ENCODE measurements at regions not wholly inside any gene's neighbourhood (a gene's known extent, or its start where the extent isn't known, plus 50 kb on each side); places are given as distances from the start of the nearest gene placed in this dataset.
"Not testable (repeated sequence)": the region's sequence is repeated elsewhere in the genome, so short reads cannot be mapped to it uniquely, and the experiment has no call there.

GRCh38 chr1:58249737-58250586 lies 296.6 kb downstream of the OMA1 start:
- DNase-seq, result peak; percentile 56

DNA sequence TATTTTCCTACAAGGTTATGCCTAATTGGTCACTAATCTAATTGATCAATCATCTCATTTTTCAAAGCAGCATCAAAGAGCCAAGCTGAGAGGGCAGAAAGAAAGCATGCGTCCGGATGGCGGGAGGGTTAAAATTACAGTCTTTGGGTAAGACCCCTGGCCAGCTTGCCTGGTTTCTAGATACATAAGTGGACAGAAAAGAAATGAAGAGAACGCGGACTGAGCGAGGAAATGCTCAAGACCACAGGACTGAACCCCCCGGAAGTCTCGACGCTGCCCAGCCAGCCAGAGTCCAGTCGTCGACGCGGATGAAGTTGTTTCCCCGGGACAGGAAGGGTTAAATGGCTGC lies 297.2 kb downstream of the OMA1 start:
- no peak for DNase-seq

GRCh38 chr1:58248791-58249190 lies 297.7 kb downstream of the OMA1 start:
- DNase-seq, result no peak

DNA sequence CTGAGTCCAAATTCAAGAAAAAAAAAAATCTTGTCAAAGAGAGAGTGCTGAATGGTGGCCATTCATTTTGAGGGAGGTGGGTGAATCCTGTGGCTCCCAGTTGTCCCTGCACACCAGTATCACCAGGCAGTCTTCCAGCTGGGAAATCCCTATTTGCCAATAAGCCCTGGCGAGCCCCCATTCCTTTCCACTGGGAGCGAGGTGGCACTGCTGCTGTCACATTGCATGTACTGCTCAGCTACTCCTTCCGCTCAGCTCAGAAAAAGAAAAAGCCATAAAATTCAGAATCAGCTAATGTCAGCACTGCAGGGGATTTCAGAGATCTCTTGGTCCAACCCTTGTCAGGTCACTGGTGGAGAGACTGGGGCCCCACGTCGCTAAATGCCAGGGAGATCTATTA lies 298.5 kb downstream of the OMA1 start:
- DNase-seq, result no peak

GRCh38 chr1:58246549-58246948 lies 300.0 kb downstream of the OMA1 start:
- no peak for DNase-seq

DNA sequence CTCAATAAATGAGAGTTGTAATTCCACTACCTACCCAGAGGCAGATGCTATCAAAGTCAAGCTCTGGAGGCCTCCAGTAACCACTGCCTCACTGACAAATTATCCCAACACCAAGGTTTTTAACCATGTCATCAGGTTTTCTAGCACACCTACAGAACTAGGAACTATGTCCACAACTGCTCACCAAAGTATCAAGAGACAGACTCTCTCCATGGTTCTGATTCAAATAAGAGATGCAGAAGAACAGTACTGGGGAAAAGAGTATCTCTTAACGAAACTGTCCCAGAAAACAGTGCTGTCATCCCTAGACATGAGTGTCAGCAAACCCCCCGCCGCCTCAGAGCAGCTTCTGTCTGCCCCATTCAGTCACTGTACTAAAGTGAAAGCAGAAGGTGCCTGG lies 301.7 kb downstream of the OMA1 start:
- no peak for DNase-seq

- DNase-seq, result no peak
Observed at GRCh38 chr1:58238846-58239245, 307.7 kb downstream of the OMA1 start.

DNA sequence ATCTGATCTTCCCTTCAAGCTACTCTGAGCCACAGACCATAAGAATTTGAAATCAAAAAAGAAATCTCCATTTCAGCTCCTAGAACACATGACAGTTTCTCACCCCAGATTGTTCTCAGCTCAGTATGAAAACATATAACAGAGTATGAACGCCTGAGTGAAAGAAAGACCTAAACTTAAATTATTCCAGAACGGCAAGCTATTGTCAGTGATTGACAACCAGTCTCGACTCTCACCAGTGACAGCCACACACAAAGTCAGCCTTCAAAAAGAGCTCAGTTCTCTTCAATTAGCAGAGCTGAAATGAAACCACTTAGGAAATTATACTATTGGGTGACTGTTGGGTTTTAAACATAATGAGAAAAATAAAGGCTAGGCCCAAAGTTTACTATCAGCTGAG lies 312.8 kb downstream of the OMA1 start:
- DNase-seq, result no peak

DNA sequence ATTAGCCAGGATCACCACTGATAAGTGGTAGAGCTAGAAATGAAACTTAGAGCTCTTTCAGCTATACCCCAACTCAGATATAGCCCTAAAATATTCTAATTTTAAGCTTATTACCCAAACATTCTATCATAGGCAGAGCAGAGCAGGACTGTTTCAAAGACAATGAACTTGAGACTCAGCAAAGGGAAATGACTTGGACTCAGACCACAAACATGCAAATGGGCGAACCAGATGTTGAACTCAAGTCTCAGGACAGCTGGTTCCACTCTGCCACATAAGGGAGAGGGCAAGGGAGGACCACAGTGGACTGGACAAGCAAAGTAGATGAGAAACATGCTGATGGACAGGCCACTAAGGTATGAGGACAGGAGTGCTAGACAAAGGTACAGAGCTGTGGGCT lies 315.3 kb downstream of the OMA1 start:
- DNase-seq, result no peak

DNA sequence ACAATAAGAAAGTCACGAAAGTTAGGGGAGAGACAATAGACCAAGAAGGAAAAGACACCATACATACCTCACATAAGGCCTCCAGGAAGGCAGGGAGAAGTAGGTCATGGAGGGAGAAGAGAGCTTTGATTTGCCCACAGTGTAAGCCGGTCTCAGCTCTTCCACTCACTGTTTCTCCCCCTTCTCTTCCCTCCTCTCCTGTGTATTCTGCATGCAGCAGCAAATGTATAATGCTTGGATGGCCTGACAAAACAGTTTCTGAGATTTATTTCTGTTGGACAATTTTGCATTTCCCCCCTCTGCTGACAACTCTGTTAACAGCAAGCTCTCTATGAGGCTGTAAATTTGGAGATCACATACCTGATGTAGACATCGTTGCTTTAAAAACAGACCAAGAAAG lies 318.9 kb downstream of the OMA1 start:
- DNase-seq, result no peak

- no peak for DNase-seq
Observed at GRCh38 chr1:58223522-58223921, 323.0 kb downstream of the OMA1 start.

DNA sequence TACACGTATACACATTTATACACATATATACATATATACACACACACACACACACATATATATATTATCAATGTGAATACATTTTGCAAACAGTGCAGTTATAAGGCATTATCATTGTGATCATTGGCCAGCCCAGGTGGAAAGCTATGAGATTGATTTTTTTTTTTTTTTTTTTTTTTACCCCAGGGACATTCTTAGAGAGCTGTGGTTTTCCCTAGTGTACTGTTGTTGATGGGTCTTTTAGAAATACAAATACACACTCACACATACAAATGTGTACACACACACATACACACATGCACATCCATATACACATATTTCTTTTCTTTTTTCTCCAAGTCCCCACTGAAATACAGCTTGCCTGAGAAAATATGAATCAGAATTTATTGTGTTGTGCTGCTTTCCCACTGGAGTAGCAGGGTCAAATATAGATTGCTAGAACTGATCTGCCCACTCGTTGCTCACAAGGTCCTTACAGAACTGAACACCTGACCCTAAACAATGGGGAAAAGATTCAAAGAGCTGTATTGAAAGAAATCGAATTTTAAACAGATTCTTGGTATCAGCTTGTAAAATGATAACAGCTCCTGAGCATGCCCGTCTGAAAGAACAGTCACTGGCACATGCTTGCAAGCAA lies 325.6 kb downstream of the OMA1 start:
- DNase-seq, result no peak

DNA sequence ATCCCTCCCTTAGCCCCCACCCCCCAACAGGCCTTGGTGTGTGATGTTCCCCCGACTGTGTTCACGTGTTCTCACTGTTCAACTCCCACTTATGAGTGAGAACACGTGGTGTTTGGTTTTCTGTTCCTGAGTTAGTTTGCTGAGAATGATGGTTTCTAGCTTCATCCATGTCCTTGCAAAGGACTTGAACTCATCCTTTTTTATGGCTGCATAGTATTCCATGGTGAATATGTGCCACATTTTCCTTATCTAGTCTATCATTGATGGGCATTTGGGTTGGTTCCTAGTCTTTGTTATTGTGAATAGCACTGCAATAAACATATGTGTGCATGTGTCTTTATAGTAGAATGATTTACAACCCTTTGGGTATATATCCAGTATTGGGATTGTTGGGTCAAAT lies 330.4 kb downstream of the OMA1 start:
- not testable (repeated sequence) for DNase-seq

DNA sequence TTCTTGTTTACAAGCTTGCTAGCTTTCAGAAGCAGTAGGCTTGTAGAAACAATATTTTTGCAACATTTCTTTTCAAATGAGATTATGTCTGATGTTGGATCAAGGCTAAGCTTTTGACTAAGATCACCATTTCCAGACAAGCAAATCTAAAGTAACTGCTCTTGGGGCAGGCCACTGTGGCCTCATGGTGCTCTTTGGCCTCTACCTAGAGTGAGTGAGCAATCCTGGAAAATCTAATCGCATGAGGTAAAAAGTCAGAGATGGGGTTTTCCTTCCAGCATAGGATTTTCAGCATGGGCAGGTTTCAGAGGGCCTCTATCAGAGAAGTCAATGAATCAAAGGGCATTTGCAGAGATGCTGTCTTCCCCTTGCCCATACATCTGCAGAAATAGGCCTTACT lies 331.9 kb downstream of the OMA1 start:
- DNase-seq, result no peak

- DNase-seq, result no peak
Observed at GRCh38 chr1:58211869-58212268, 334.7 kb downstream of the OMA1 start.

GRCh38 chr1:58209575-58209974 lies 337.0 kb downstream of the OMA1 start:
- DNase-seq, result no peak

DNA sequence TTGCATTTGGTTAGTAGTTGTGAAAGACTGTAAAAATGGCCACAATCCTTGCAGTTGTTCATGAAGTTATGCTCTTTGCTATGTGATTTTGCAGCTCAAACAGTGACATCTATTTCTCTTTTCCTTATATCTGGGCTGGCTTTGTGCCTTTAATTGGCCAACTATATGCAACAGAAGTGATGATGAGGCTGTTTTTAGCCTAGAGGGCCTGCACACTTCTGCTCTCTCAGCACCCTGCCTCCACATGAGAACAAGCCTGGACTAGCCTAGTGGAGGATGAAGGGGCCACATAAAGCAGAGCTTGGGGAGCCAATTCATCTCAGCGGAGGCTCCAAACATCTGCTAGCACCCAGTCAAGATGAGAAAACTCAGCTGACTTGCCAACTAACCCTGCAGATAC lies 339.8 kb downstream of the OMA1 start:
- no peak for DNase-seq

- DNase-seq, result no peak
Observed at GRCh38 chr1:58204284-58204683, 342.2 kb downstream of the OMA1 start.

- no peak for DNase-seq
Observed at GRCh38 chr1:58201492-58202106, 344.9 kb downstream of the OMA1 start.

GRCh38 chr1:58200437-58200836 lies 346.1 kb downstream of the OMA1 start:
- no peak for DNase-seq

GRCh38 chr1:58197811-58198210 lies 348.7 kb downstream of the OMA1 start:
- DNase-seq, result no peak

GRCh38 chr1:58190267-58190988 lies 356.1 kb downstream of the OMA1 start:
- DNase-seq, result no peak

- no peak for DNase-seq
Observed at GRCh38 chr1:58189453-58189852, 357.1 kb downstream of the OMA1 start.

DNA sequence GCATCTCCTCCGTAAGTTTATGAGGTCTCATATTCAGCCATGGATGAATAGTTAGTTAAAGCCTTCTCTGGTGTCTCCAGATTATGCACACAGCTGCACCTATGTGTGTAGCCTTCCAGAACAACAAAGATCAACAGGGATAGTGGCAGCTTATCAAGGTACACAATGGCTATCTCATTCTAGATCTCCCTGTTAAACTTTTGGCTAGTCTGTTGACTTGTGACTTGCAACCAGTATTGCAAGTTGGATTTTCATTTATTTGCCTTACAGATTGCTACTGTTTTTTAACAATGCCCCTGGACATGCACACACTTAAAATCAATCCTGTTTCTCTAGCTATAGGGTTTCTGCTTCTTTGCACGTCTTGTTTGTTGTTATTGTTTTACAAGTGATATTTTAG lies 363.2 kb downstream of the OMA1 start:
- DNase-seq, result peak; percentile 22
